GM21515 (cell line): ENCODE measurements at regions not wholly inside any gene's neighbourhood (a gene's known extent, or its start where the extent isn't known, plus 50 kb on each side); places are given as distances from the start of the nearest gene placed in this dataset.

Experiments
- ATAC-seq: cut with Tn5 transposase; IDR thresholded peaks from one replicate; pipeline ENCODE4 v1.9.1; 2021; ENCODE audit not compliant: unreplicated experiment

- no peak for ATAC-seq
Measured at GRCh38 chr2:16507655-16508489, 157.8 kb downstream of the CYRIA start.

- ATAC-seq, result no peak
Measured at GRCh38 chr2:16506366-16506765, 159.3 kb downstream of the CYRIA start.

GRCh38 chr2:16496426-16497388 lies 168.9 kb downstream of the CYRIA start:
- no peak for ATAC-seq

GRCh38 chr2:16495509-16496208 lies 170.0 kb downstream of the CYRIA start:
- no peak for ATAC-seq

- no peak for ATAC-seq
Measured at GRCh38 chr2:16494836-16495508, 170.7 kb downstream of the CYRIA start.

- no peak for ATAC-seq
Measured at GRCh38 chr2:16493788-16494187, 171.8 kb downstream of the CYRIA start.

GRCh38 chr2:16487686-16488085 lies 177.9 kb downstream of the CYRIA start:
- no peak for ATAC-seq

- ATAC-seq, result no peak
Measured at GRCh38 chr2:16485251-16485650, 180.4 kb downstream of the CYRIA start.

GRCh38 chr2:16482460-16482859 lies 183.2 kb downstream of the CYRIA start:
- no peak for ATAC-seq

GRCh38 chr2:16481351-16481750 lies 184.3 kb downstream of the CYRIA start:
- no peak for ATAC-seq

GRCh38 chr2:16479721-16480120 lies 185.9 kb downstream of the CYRIA start:
- no peak for ATAC-seq

GRCh38 chr2:16478434-16479210 lies 187.0 kb downstream of the CYRIA start:
- ATAC-seq, result no peak

- ATAC-seq, result no peak
Measured at GRCh38 chr2:16477648-16478047, 188.0 kb downstream of the CYRIA start.

- no peak for ATAC-seq
Measured at GRCh38 chr2:16476866-16477265, 188.8 kb downstream of the CYRIA start.

GRCh38 chr2:16475986-16476567 lies 189.6 kb downstream of the CYRIA start:
- ATAC-seq, result no peak

GRCh38 chr2:16475586-16475985 lies 190.0 kb downstream of the CYRIA start:
- ATAC-seq, result no peak

- no peak for ATAC-seq
Measured at GRCh38 chr2:16473575-16473974, 192.1 kb downstream of the CYRIA start.

GRCh38 chr2:16470936-16471490 lies 194.6 kb downstream of the CYRIA start:
- ATAC-seq, result no peak

- ATAC-seq, result no peak
Measured at GRCh38 chr2:16466821-16467151, 198.8 kb downstream of the CYRIA start.
